Activated naive CD8-positive, alpha-beta T cell treated with anti-CD3 and anti-CD28 coated beads, Interleukin-2, amount 50 U/mL, for 16 hours (primary cell): ENCODE measurements at regions not wholly inside any gene's neighbourhood (a gene's known extent, or its start where the extent isn't known, plus 50 kb on each side); places are given as distances from the start of the nearest gene placed in this dataset.
A peak's percentile ranks its signal among the peaks of the same experiment; 100 is the strongest.

Experiments used
- DNase-seq: peaks from one replicate; pipeline ENCODE4 v3.0.0-alpha.2; 2020; ENCODE audit warnings: low read depth, low spot score

GRCh38 chr20:51266353-51266752 lies 243.4 kb upstream of the KCNG1 start:
- DNase-seq = no peak

GRCh38 chr20:51265361-51265760 lies 242.5 kb upstream of the KCNG1 start:
- DNase-seq = no peak

- DNase-seq = no peak
These were observed 239.3 kb upstream of the KCNG1 start for GRCh38 chr20:51262240-51262639.

- no peak for DNase-seq
These were observed 236.5 kb upstream of the KCNG1 start for GRCh38 chr20:51259455-51259854.

- DNase-seq = no peak
These were observed 235.8 kb upstream of the KCNG1 start for GRCh38 chr20:51258582-51259165.

GRCh38 chr20:51255417-51255816 lies 232.5 kb upstream of the KCNG1 start:
- no peak for DNase-seq

- no peak for DNase-seq
These were observed 230.4 kb upstream of the KCNG1 start for GRCh38 chr20:51253280-51253679.

GRCh38 chr20:51249781-51250180 lies 226.9 kb upstream of the KCNG1 start:
- DNase-seq = no peak

- DNase-seq = no peak
These were observed 226.3 kb upstream of the KCNG1 start for GRCh38 chr20:51249215-51249614.

- DNase-seq = no peak
These were observed 221.6 kb upstream of the KCNG1 start for GRCh38 chr20:51244466-51244865.

- no peak for DNase-seq
These were observed 215.9 kb upstream of the KCNG1 start for GRCh38 chr20:51238675-51239305.

- DNase-seq = no peak
These were observed 214.9 kb upstream of the KCNG1 start for GRCh38 chr20:51237791-51238190.

GRCh38 chr20:51237278-51237677 lies 214.4 kb upstream of the KCNG1 start:
- DNase-seq = no peak

- DNase-seq = no peak
These were observed 213.5 kb upstream of the KCNG1 start for GRCh38 chr20:51236421-51236820.

GRCh38 chr20:51233345-51233744 lies 210.4 kb upstream of the KCNG1 start:
- DNase-seq = no peak

GRCh38 chr20:51230727-51231126 lies 207.8 kb upstream of the KCNG1 start:
- no peak for DNase-seq

- DNase-seq = no peak
These were observed 205.9 kb upstream of the KCNG1 start for GRCh38 chr20:51228763-51229162.

GRCh38 chr20:51227744-51228143 lies 204.8 kb upstream of the KCNG1 start:
- no peak for DNase-seq

GRCh38 chr20:51223183-51223720 lies 200.3 kb upstream of the KCNG1 start:
- DNase-seq = no peak

GRCh38 chr20:51221791-51222408 lies 199.0 kb upstream of the KCNG1 start:
- DNase-seq = no peak

GRCh38 chr20:51221103-51221502 lies 198.2 kb upstream of the KCNG1 start:
- no peak for DNase-seq

GRCh38 chr20:51220293-51220706 lies 197.4 kb upstream of the KCNG1 start:
- peak; percentile 28 for DNase-seq

- no peak for DNase-seq
These were observed 196.6 kb upstream of the KCNG1 start for GRCh38 chr20:51219544-51219943.
